Testis (tissue), 2 donors: ENCODE measurements at regions not wholly inside any gene's neighbourhood (a gene's known extent, or its start where the extent isn't known, plus 50 kb on each side); places are given as distances from the start of the nearest gene placed in this dataset.

Source experiments
- DNase-seq: peaks from one replicate; pipeline ENCODE4 v3.0.0-alpha.2; 2019
- H3K27ac ChIP-seq, 2 donors: fragments of 200-600 bp; sonication (generic); one replicate each; pipeline ENCODE4 v1.5.1; 2019
- H3K27me3 ChIP-seq: fragments of 200-600 bp; sonication (generic); one replicate; pipeline ENCODE4 v1.5.1; 2019
- H3K36me3 ChIP-seq: fragments of 200-600 bp; sonication (generic); one replicate; pipeline ENCODE4 v1.5.1; 2017; ENCODE audit warnings: low read depth; ENCODE audit errors: missing control alignments
- H3K4me1 ChIP-seq: fragments of 200-600 bp; sonication (generic); one replicate; pipeline ENCODE4 v1.5.1; 2019
- H3K4me3 ChIP-seq, 2 donors: fragments of 200-600 bp; sonication (generic); one replicate each; pipeline ENCODE4 v1.5.1; 2017 to 2019
- H3K9me3 ChIP-seq: fragments of 200-600 bp; sonication (generic); one replicate; pipeline ENCODE4 v1.5.1; 2017
- POLR2A ChIP-seq: fragments of 450-650 bp; IDR thresholded peaks from one replicate; pipeline ENCODE4 v1.6.1; 2017; ENCODE audit warnings: antibody characterized with exemption, mild to moderate bottlenecking, moderate library complexity
- WGBS, 2 donors: methylation state at CpG; one replicate each; pipeline ENCODE4 v1.1.5; 2018; 5-methylcytosine and 5-hydroxymethylcytosine counted together
- intact Hi-C: fragments of 100-400 bp; cut with DNase I; formaldehyde crosslinking; loops from one replicate; pipeline ENCODE4 v1.15.1; 2023; ENCODE audit warnings: low total_unique reads
- TF ChIP-seq, protein P1 (sequence below), 3 experiments: fragments of 450-650 bp in 2 of 3; fragments of 200-600 bp in 1 of 3; sonication (generic) in 1 of 3; IDR thresholded peaks; one replicate each; pipeline ENCODE4 v1.5.1; 2016 to 2019; ENCODE audit warnings: antibody characterized with exemption in 3 of 3, mild to moderate bottlenecking in 2 of 3, moderate library complexity in 1 of 3

DNA sequence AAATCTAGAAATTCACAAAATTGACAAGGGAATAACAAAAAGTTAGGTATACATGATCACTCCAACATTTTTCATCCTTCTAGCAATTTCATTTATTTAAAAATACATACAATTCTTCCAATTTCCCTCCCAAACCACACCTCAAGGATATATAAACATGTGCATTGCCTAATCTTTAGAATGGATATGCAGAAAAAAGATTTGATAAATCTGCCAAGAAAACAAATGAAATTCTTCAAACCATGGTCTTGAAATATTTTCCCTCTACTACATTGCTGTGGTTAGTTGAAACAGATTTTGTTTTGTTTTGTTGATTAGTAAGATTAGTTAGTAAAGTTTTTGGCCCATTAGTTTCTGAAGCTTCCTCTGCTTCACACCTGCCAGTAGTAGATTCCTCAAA lies 703.3 kb upstream of the CCDC179 start:
- no peaks in the 10 kb centered on the region for H3K9me3 ChIP-seq
- no peak for TF ChIP-seq POLR2A
- TF ChIP-seq, protein P1, sequence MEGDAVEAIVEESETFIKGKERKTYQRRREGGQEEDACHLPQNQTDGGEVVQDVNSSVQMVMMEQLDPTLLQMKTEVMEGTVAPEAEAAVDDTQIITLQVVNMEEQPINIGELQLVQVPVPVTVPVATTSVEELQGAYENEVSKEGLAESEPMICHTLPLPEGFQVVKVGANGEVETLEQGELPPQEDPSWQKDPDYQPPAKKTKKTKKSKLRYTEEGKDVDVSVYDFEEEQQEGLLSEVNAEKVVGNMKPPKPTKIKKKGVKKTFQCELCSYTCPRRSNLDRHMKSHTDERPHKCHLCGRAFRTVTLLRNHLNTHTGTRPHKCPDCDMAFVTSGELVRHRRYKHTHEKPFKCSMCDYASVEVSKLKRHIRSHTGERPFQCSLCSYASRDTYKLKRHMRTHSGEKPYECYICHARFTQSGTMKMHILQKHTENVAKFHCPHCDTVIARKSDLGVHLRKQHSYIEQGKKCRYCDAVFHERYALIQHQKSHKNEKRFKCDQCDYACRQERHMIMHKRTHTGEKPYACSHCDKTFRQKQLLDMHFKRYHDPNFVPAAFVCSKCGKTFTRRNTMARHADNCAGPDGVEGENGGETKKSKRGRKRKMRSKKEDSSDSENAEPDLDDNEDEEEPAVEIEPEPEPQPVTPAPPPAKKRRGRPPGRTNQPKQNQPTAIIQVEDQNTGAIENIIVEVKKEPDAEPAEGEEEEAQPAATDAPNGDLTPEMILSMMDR (IDR thresholded peaks at IDR 0.05) = no peak
- no peaks in the 10 kb centered on the region for H3K4me1 ChIP-seq
- no peak overlapping the region for H3K4me3 ChIP-seq
- no peak for DNase-seq
- no peaks in the 10 kb centered on the region for H3K36me3 ChIP-seq
- intact Hi-C loops = no loop called here
- no peak overlapping the region for H3K27ac ChIP-seq
- no peaks in the 10 kb centered on the region for H3K27me3 ChIP-seq

DNA sequence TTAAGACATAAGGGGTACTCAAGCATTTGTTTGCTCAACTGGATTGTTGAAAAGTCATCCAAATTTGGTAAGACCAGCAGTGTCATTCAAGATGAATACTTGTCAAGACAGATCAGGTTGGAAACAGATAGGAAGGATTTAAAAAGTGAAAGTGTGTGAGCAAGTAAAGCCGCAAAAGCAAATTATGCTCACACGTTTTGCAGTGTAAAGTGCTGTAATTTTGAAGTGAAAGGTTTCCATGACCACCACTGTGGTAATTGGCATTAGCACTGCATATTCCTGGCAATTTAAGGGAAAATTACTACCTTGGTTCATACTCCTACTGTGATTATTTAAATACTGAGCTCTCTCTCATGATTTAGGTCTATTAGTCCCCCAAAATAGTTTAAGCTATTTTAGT lies 704.1 kb upstream of the CCDC179 start:
- no peaks in the 10 kb centered on the region for H3K27me3 ChIP-seq
- intact Hi-C loops = no loop called here
- 85 to 89% methylated on average over 2 of the region's 2 CpGs for WGBS, 2 donors
- H3K4me3 ChIP-seq = no peak overlapping the region
- no peaks in the 10 kb centered on the region for H3K9me3 ChIP-seq
- TF ChIP-seq POLR2A = no peak
- TF ChIP-seq, protein P1 (IDR thresholded peaks at IDR 0.05) = no peak
- H3K27ac ChIP-seq = no peak overlapping the region
- no peaks in the 10 kb centered on the region for H3K36me3 ChIP-seq
- H3K4me1 ChIP-seq = no peaks in the 10 kb centered on the region
- no peak for DNase-seq

DNA sequence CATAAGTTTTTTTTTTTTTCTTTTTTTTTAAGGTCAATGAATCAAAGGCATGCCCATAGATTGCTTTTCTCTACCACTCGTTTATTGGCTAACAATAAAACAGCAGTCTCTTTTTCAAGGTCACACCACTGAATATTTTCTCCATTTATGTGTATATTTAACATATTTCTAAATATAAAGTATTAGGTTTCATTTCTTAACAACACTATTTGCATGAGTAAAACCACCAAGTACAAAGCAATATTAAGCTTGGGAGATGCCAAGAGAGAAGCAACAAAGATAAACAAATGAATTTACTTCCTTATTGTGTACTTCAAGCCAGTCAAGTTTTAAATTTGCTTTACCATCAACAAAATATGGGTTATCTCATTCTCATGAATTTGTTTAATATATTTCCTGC lies 708.9 kb upstream of the CCDC179 start:
- intact Hi-C loops = no loop called here
- H3K4me3 ChIP-seq = no peak overlapping the region
- H3K4me1 ChIP-seq = no peaks in the 10 kb centered on the region
- 33 to 44% methylated on average over 1 of the region's 1 CpG for WGBS, 2 donors
- H3K27me3 ChIP-seq = no peaks in the 10 kb centered on the region
- DNase-seq = no peak
- no peak for TF ChIP-seq POLR2A
- TF ChIP-seq, protein P1 (IDR thresholded peaks at IDR 0.05) = no peak
- no peaks in the 10 kb centered on the region for H3K36me3 ChIP-seq
- H3K27ac ChIP-seq = no peak overlapping the region
- no peaks in the 10 kb centered on the region for H3K9me3 ChIP-seq

DNA sequence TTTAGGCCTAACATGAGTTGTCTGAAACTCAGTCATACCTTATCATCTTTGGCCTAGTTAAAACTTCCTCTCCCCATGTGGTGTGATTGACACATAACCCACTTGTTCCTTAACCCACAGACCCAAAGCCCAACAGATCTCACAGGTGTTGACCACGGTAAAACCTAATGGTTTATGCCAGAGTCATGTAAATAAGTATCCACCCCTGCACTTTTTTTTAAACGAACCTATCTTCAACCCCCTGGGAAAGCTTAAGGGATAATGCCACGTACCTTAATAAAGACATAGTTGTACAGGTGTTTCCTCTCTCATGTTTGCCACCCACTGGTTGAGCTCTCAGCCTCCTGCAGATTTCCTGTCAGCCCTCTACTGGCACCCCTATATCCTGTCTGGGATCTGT lies 709.3 kb upstream of the CCDC179 start:
- intact Hi-C loops = no loop called here
- Histone ChIP-seq H3K4me1 (no peaks in the 10 kb centered on the region), H3K27ac (no peak overlapping the region), H3K4me3 (no peak overlapping the region), H3K9me3 (no peaks in the 10 kb centered on the region), H3K36me3 (no peaks in the 10 kb centered on the region), H3K27me3 (no peaks in the 10 kb centered on the region)
- TF ChIP-seq POLR2A = no peak
- TF ChIP-seq, protein P1 (IDR thresholded peaks at IDR 0.05) = no peak
- WGBS, 2 donors = 80 to 81% methylated on average over 3 of the region's 3 CpGs
- DNase-seq = no peak

DNA sequence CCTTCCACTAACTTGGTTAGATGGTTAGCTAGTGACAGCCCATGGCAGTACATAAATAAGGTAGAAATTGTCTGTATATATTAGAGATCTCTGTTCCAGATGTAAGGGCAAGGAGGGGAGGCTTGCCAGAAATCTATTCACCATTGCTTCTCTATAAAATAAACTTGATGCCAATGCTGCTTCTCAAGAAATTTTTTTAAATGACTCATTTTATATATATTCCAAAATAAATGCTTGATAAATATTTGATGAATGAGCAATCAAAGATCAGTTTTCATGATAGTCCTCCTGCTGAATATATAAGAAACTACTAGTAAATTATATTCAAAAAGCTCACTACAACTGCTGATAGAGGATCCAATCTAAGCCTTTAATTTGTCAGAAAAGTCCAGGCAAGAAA lies 710.6 kb upstream of the CCDC179 start:
- no peak for TF ChIP-seq POLR2A
- TF ChIP-seq, protein P1 (IDR thresholded peaks at IDR 0.05) = no peak
- no peaks in the 10 kb centered on the region for H3K9me3 ChIP-seq
- intact Hi-C loops = no loop called here
- H3K36me3 ChIP-seq = no peaks in the 10 kb centered on the region
- H3K27ac ChIP-seq = no peak overlapping the region
- DNase-seq = no peak
- H3K27me3 ChIP-seq = no peaks in the 10 kb centered on the region
- no peaks in the 10 kb centered on the region for H3K4me1 ChIP-seq
- no peak overlapping the region for H3K4me3 ChIP-seq
